Left ventricle myocardium inferior (tissue), 1 donor: ENCODE measurements at regions not wholly inside any gene's neighbourhood (a gene's known extent, or its start where the extent isn't known, plus 50 kb on each side); places are given as distances from the start of the nearest gene placed in this dataset.

Source experiments
- DNase-seq: peaks from one replicate; pipeline ENCODE4 v3.0.0-alpha.2; 2020
- H3K27ac ChIP-seq: fragments of 200-600 bp; replicated peaks from 2 replicates; pipeline ENCODE4 v1.8.0; 2021
- H3K27me3 ChIP-seq: fragments of 200-600 bp; 2 replicates; pipeline ENCODE4 v1.8.0; 2021; ENCODE audit warnings: low read depth
- H3K36me3 ChIP-seq: fragments of 200-600 bp; 2 replicates; pipeline ENCODE4 v1.8.0; 2021
- H3K4me1 ChIP-seq: fragments of 200-600 bp; 2 replicates; pipeline ENCODE4 v1.8.0; 2021
- H3K4me3 ChIP-seq: fragments of 200-600 bp; 2 replicates; pipeline ENCODE4 v1.8.0; 2021; ENCODE audit warnings: mild to moderate bottlenecking, moderate library complexity
- H3K9me3 ChIP-seq: fragments of 200-600 bp; replicated peaks from 2 replicates; pipeline ENCODE4 v1.8.0; 2021
- CTCF ChIP-seq: fragments of 200-600 bp; IDR thresholded peaks from 2 replicates; pipeline ENCODE4 v1.8.0; 2021; ENCODE audit warnings: antibody characterized with exemption, mild to moderate bottlenecking, borderline replicate concordance
- intact Hi-C: fragments of 100-400 bp; cut with micrococcal nuclease; formaldehyde crosslinking; loops from one replicate; pipeline ENCODE4 v1.11.0; 2022
- donor health status: DM: no; HTN: yes; CAD: no; lungs with severe emphysema.

- Histone ChIP-seq H3K36me3 (no peaks in the 10 kb centered on the region), H3K9me3 (no peaks in the 10 kb centered on the region), H3K27me3 (peaks cover 71% of the 10 kb centered on the region), H3K27ac (peak overlapping the region; percentile 88), H3K4me3 (peak overlapping the region; percentile 71), H3K4me1 (peaks cover 32% of the 10 kb centered on the region)
- DNase-seq, result no peak
- intact Hi-C loops, result no loop called here
- no peak for TF ChIP-seq CTCF
These were observed 72.6 kb upstream of the GRAMD1B start for GRCh38 chr11:123357353-123357989.

- H3K9me3 ChIP-seq, result no peaks in the 10 kb centered on the region
- DNase-seq, result no peak
- intact Hi-C loops, result no loop called here
- no peak overlapping the region for H3K27ac ChIP-seq
- no peak overlapping the region for H3K4me3 ChIP-seq
- H3K4me1 ChIP-seq, result peaks cover 24% of the 10 kb centered on the region
- peaks cover 62% of the 10 kb centered on the region for H3K27me3 ChIP-seq
- TF ChIP-seq CTCF, result no peak
- no peaks in the 10 kb centered on the region for H3K36me3 ChIP-seq
These were observed 73.5 kb upstream of the GRAMD1B start for GRCh38 chr11:123356539-123356938.

GRCh38 chr11:123354371-123354975 is 75.6 kb upstream of the GRAMD1B start:
- intact Hi-C loops, result no loop called here
- no peaks in the 10 kb centered on the region for H3K36me3 ChIP-seq
- no peak overlapping the region for H3K4me3 ChIP-seq
- no peaks in the 10 kb centered on the region for H3K9me3 ChIP-seq
- no peak for DNase-seq
- no peak for TF ChIP-seq CTCF
- peaks cover 17% of the 10 kb centered on the region for H3K4me1 ChIP-seq
- peaks cover 45% of the 10 kb centered on the region for H3K27me3 ChIP-seq
- H3K27ac ChIP-seq, result no peak overlapping the region

- H3K27me3 ChIP-seq, result peaks cover 15% of the 10 kb centered on the region
- peak; percentile 48 for DNase-seq
- no peak overlapping the region for H3K4me3 ChIP-seq
- intact Hi-C loops, result no loop called here
- no peaks in the 10 kb centered on the region for H3K36me3 ChIP-seq
- peaks cover 6% of the 10 kb centered on the region for H3K4me1 ChIP-seq
- H3K27ac ChIP-seq, result no peak overlapping the region
- no peak for TF ChIP-seq CTCF
- no peaks in the 10 kb centered on the region for H3K9me3 ChIP-seq
These were observed 78.7 kb upstream of the GRAMD1B start for GRCh38 chr11:123351375-123351774.

GRCh38 chr11:123349382-123349781 is 80.7 kb upstream of the GRAMD1B start:
- H3K9me3 ChIP-seq, result no peaks in the 10 kb centered on the region
- intact Hi-C loops, result no loop called here

More at GRCh38 chr11:123349382-123349781, 80.7 kb upstream of the GRAMD1B start:
- TF ChIP-seq CTCF, result no peak
- no peaks in the 10 kb centered on the region for H3K27me3 ChIP-seq
- H3K36me3 ChIP-seq, result no peaks in the 10 kb centered on the region
- no peak overlapping the region for H3K27ac ChIP-seq
- no peak overlapping the region for H3K4me3 ChIP-seq
- H3K4me1 ChIP-seq, result peaks cover 6% of the 10 kb centered on the region
- DNase-seq, result no peak
